BE2C (cell line): ENCODE measurements at regions not wholly inside any gene's neighbourhood (a gene's known extent, or its start where the extent isn't known, plus 50 kb on each side); places are given as distances from the start of the nearest gene placed in this dataset.

Source experiments
- DNase-seq: peaks from one replicate; pipeline ENCODE4 v3.0.0-alpha.2; 2020
- H3K27me3 ChIP-seq: fragments of 250-450 bp; sonication (Bioruptor Pico); 2 replicates; pipeline ENCODE4 v1.5.1; 2020; ENCODE audit warnings: mild to moderate bottlenecking
- H3K36me3 ChIP-seq: fragments of 250-450 bp; sonication (Bioruptor Pico); 2 replicates; pipeline ENCODE4 v1.5.1; 2020; ENCODE audit warnings: mild to moderate bottlenecking
- H3K4me1 ChIP-seq: fragments of 250-450 bp; sonication (Bioruptor Pico); 2 replicates; pipeline ENCODE4 v1.5.1; 2020
- H3K4me3 ChIP-seq: 2 replicates; pipeline ENCODE4 v1.5.1; 2011; ENCODE audit warnings: low read depth, low read length
- H3K9me3 ChIP-seq: fragments of 250-450 bp; sonication (Bioruptor Pico); 2 replicates; pipeline ENCODE4 v1.5.1; 2020
- CTCF ChIP-seq: IDR thresholded peaks from 2 replicates; pipeline ENCODE4 v1.5.1; 2012; ENCODE audit warnings: mild to moderate bottlenecking, low read depth, low read length

- no peak overlapping the region for H3K4me3 ChIP-seq
- no peaks in the 10 kb centered on the region for H3K36me3 ChIP-seq
- TF ChIP-seq CTCF, result no peak
Measured at GRCh38 chr9:80177949-80178480, 606.2 kb downstream of the TLE4 start.

GRCh38 chr9:80175286-80176150, 603.8 kb downstream of the TLE4 start:
- H3K27me3 ChIP-seq, result no peaks in the 10 kb centered on the region
- H3K4me3 ChIP-seq, result no peak overlapping the region
- no peaks in the 10 kb centered on the region for H3K36me3 ChIP-seq
- DNase-seq, result peak; percentile 43
- peaks cover 2% of the 10 kb centered on the region; the same call in 1 of the 2 replicates for H3K4me1 ChIP-seq
- no peaks in the 10 kb centered on the region for H3K9me3 ChIP-seq
- TF ChIP-seq CTCF, result peak; percentile 73

More at GRCh38 chr9:80177949-80178480, 606.2 kb downstream of the TLE4 start:
- H3K27me3 ChIP-seq, result no peaks in the 10 kb centered on the region
- H3K9me3 ChIP-seq, result no peaks in the 10 kb centered on the region
- no peak for DNase-seq
- H3K4me1 ChIP-seq, result peaks cover 2% of the 10 kb centered on the region; the same call in 1 of the 2 replicates

- H3K9me3 ChIP-seq, result no peaks in the 10 kb centered on the region
- no peaks in the 10 kb centered on the region for H3K36me3 ChIP-seq
- H3K27me3 ChIP-seq, result no peaks in the 10 kb centered on the region
- H3K4me3 ChIP-seq, result no peak overlapping the region
- no peaks in the 10 kb centered on the region for H3K4me1 ChIP-seq
- TF ChIP-seq CTCF, result no peak
- no peak for DNase-seq
Measured at GRCh38 chr9:80163889-80164288, 592.1 kb downstream of the TLE4 start.

- Histone ChIP-seq H3K9me3 (no peaks in the 10 kb centered on the region), H3K4me3 (peak overlapping the region; percentile 15; the same call in 1 of the 2 replicates), H3K4me1 (peaks cover 25% of the 10 kb centered on the region), H3K27me3 (no peaks in the 10 kb centered on the region), H3K36me3 (no peaks in the 10 kb centered on the region)
- DNase-seq, result no peak
- TF ChIP-seq CTCF, result no peak
Measured at GRCh38 chr9:80158554-80159170, 586.9 kb downstream of the TLE4 start.

GRCh38 chr9:80158131-80158530, 586.4 kb downstream of the TLE4 start:
- H3K4me1 ChIP-seq, result peaks cover 25% of the 10 kb centered on the region
- H3K36me3 ChIP-seq, result no peaks in the 10 kb centered on the region
- DNase-seq, result no peak
- no peak for TF ChIP-seq CTCF
- no peaks in the 10 kb centered on the region for H3K9me3 ChIP-seq
- H3K27me3 ChIP-seq, result no peaks in the 10 kb centered on the region
- H3K4me3 ChIP-seq, result peak overlapping the region; percentile 15; the same call in 1 of the 2 replicates

GRCh38 chr9:80157561-80157983, 585.8 kb downstream of the TLE4 start:
- peaks cover 25% of the 10 kb centered on the region for H3K4me1 ChIP-seq
- TF ChIP-seq CTCF, result no peak
- H3K27me3 ChIP-seq, result no peaks in the 10 kb centered on the region
- no peak overlapping the region for H3K4me3 ChIP-seq
- no peaks in the 10 kb centered on the region for H3K36me3 ChIP-seq
- no peak for DNase-seq
- H3K9me3 ChIP-seq, result no peaks in the 10 kb centered on the region
